Hematopoietic multipotent progenitor cell treated with erythropoietin and hydrocortisone succinate and interleukin-3 and kit ligand, for 17 days (in vitro differentiated cells): ENCODE measurements at regions not wholly inside any gene's neighbourhood (a gene's known extent, or its start where the extent isn't known, plus 50 kb on each side); places are given as distances from the start of the nearest gene placed in this dataset.

Source experiments
- DNase-seq: peaks from one replicate; pipeline ENCODE4 v3.0.0-alpha.2; 2015; ENCODE audit warnings: low spot score

DNA sequence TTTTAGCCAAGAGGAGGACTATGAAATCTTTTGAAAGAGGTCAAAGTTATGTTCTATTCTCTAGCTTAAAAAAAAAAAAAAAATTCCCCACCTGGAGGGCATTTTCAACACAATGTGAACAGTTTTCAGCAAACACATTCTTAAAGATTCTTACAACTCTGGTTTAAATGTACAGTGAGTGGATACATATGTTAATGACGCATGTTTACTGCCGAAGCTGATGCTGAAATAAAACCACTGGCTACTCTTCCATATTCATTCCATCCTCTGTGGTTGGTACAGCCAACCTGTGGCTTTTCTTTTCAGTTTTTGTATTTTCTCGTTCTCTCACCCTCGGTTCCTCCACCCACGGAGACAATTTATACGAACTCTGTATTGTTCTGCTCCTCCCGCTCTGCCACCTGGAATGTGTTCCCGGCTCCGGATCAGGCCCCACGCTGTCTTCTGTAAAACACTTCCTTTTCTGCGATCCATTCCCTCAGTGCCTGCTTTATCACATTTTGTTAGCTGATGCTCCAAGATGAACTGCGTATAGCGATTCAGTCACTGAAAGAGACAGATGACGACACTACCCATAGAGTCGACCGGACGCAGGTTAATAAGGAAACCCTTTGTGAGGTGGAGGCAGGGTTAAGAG lies 466.4 kb upstream of the ARGLU1 start:
- no peak for DNase-seq

DNA sequence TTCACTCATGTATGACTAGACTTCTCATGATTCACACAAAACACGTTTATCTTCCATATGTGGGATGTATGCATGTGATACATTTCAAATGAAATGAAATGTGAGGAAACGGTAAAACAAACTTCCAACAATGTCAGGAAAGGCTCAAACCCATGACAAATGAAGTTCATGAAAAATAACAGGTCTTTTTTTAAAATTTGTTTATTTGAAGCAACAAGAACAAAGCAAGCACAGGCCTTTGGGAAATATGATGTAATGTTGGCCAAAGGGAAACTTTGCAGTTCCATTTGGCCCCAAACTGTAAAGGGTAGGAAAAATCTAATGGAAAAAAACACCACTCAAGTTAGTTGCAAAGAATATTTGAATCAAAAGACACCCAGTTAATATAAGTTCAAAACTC lies 463.8 kb upstream of the ARGLU1 start:
- no peak for DNase-seq

DNA sequence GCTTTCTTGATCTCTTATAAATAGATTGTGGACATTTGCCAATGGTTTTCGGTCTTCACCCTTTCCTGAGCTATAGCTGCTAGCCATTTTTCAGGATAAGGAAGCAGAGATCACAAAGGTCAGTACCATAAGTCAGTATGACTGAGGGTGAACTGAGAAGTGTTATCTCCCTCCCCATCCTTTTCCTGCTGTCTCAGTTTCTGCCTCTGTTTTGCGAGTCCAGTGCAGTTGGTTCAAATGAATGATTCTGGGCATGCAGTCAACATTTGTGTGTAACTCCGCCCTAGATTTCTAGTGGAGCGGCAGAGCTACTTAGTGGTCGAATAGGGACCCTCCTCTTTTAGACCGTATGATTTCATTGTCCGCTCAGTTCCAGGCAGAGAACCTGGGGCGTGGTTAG lies 460.8 kb upstream of the ARGLU1 start:
- DNase-seq: no peak

DNA sequence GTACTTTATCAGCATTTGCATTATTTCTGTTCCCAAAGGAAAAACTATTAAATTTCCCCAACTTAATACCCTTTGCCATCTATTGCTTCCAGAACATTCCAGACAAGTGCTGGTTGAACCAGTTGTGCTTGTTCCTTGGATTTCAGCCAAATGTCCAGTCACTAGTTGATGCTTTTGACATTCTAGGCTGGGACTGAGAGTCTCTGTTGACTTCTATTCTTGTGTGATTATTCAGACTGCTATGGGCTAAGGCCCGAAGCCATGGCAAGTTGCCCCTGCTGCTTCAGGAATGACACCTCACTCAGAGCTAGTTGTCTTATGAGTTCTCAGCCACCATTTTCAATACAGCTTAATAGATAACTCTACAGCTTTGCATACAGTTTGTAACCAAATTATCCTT lies 458.1 kb upstream of the ARGLU1 start:
- DNase-seq: no peak

DNA sequence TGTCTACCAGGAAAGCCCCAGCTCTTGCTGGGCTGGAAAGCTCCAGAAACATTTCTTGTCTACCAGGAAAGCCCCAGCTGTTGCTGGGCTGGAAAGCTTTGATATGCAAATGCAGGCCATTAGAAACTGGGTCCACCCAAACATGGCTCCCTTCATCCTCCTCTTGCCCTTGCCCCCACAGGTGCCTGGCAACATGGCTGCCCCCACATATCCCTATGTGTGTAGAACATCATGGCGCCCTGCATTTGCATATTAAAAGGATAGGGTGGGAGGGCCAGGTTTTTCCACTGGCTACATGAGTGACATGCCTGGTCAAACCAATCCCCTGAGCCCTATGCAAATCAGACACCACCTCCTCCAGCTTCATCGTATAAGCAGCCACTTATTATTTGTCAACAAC lies 455.4 kb upstream of the ARGLU1 start:
- DNase-seq: no peak

DNA sequence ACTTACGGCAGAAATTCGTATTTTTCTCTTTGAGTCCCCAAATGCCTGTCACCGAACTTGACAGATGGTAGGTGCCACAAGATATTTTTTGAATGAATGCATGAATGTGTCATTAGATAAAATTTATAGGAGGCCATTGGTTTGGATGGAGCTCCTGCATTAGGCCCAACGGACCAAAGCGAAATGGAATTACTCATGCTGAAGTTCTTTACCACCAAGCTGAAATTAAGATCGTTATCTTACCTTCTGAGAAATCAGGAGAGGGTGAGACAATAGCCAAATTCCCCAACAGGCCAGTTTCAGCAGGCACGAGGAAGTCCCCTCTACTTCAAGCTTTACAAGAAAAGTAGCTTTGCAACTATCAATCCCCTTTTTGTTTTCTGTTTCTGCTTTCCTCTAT lies 452.5 kb upstream of the ARGLU1 start:
- DNase-seq: no peak

DNA sequence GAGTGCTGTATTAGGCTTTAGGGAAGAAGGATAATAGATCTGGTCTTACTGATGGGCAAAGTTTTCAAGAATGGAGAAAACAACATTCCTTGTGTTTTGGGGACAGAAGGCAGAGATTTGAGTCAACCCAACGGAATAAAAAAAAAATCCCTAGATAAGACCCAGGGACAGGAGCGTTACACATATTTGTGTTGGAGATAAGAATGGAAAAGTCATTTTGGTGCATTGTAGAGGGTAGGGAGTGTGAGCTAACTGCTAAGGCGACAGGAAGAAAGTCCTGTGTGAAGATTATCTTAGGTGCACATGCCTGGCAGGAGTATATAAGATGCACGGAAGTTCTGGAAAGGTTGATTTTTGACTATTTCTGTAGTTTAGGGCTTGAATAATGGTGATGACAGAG lies 450.3 kb upstream of the ARGLU1 start:
- DNase-seq: no peak

DNA sequence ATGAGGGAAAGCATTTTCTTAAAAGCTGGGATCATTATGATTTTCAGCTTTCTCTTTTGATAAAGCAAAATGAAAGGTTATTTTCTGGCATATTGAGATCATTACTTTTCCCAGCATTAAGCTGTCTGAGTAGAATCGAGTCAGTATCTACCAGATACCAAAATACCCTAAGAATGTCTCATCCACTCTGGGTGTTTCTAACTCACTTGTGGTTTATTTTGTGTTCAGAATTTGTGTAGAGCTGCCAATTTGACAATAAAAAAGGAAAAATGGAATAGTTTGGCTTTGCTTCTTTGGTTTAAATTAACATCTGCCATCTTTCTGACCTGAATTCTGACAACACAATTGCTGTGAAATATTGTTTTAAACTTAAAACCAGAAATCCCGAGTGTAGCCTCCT lies 438.7 kb upstream of the ARGLU1 start:
- DNase-seq: no peak

DNA sequence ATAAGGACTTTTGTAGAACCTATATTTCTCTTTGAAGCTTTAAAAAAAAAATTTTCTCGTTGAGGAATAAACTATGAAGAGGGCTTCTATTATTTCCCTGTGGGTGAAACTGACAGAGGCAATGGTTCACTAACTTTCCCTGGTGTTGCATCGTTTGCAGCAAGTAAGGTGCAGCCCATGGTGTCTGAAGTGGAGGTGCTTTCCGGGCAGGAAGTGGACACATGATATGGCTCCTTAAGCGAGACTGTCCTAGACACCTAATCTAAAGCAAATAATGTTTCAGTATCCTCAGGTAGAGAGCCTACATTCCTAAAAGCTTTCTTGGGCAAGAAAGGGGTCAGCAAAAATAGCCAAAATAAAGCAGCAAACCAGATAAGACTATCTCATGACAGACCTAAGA lies 437.6 kb upstream of the ARGLU1 start:
- no peak for DNase-seq

DNA sequence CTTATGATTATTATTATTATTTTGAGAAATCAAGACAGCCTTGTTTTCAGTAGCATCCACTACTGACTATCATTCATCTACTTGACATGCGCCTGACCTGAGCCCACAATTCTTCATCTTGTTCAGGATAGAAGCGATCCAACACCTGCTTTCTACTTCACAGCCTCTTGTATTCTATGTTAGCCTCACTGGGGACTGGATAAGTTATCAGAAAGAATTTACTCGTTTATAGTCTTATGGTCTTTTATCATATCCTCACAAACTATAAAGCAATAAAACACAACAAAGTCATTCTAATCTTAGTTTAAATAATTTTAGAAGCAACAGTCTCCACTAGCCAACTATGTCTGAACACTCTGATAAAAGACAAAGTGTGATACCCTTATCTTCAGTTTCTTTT lies 436.0 kb upstream of the ARGLU1 start:
- no peak for DNase-seq

DNA sequence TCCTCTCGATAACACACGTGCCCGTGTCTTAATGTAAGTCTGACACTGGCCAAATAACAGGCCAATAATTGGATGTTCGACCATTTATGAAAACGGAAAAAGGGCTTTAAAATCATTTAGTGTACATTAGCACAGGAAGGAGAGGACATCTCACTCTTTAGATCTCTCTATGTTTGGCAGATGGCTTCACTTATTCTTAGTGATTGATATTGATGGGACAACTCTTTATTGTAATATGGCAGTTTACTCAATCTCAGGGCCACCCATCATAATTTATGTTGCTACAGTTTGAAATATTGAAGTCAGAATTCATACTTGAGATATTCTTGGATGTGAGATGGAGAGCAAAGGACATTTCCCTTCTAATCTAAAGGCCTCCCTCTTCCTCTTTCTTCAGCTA lies 430.7 kb upstream of the ARGLU1 start:
- no peak for DNase-seq

DNA sequence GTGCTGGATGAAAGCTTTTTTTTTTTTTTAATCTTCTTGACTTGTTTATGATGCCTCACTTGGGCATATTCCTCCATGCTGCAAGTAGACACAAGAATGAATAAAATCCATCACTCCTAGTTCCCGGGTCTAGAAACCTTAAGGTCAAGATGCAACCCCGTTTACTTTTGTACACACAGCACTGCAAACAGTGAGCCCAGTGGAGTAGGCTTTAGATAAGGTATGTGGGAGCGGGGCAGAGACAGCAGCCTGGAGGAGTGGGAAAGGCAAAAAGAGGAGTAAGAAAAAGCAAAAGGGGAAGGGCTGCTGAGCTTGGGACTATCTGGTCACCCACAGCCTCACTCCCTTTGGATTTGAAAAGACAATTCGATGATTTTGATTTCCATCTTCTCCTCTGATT lies 429.8 kb upstream of the ARGLU1 start:
- DNase-seq: no peak

DNA sequence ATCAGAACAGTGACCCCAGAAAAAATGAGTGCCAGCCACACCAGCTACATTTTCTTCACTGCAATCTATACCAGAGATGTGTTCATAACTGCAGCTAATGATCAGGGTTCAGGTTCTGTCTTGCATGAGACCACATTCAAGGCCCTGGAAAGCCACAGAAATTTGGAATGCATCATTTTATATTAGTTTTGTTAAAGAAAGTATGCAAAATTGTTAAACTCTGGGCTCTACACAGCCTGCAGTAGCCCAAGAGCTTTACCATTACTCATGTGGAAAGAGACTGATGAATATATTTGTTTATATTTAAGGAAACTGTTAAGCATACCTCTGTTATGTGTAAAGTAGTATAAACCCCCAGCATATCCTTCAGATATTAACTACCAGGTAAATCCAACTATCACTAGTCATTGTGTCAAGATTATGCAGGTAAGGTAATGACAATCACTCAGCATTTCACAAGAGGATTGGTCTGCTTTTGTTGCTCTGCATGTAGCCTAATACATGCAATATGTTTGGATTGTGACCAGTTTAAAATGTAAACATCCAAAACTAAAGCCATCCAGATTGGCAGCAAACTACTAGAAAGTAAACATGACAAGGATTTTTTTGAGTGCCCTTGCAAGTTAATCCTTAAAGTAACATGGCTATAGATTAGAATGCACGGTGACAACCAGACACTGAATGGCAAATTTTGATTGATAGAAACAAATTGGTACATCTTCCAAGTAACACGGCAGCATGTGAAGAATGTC lies 429.1 kb upstream of the ARGLU1 start:
- DNase-seq: no peak

DNA sequence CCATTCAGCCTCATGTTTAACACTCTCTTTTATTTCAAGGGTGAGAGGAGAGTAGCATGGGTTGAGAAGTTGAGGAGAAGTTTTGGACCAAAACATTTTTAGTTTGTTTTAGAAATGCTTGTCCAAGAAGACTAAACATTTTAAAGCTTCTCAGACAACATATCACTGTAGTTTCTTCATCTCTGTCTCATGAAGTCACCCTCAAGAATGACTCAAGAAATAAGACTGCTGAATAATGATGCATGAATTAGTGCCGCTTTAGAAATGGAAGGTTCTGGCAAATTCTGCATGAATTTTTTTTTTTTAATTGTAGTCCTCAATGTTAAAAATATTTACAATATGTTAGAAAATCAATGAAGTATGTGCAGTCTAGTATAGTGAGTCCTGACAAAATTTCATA lies 422.7 kb upstream of the ARGLU1 start:
- DNase-seq: no peak

DNA sequence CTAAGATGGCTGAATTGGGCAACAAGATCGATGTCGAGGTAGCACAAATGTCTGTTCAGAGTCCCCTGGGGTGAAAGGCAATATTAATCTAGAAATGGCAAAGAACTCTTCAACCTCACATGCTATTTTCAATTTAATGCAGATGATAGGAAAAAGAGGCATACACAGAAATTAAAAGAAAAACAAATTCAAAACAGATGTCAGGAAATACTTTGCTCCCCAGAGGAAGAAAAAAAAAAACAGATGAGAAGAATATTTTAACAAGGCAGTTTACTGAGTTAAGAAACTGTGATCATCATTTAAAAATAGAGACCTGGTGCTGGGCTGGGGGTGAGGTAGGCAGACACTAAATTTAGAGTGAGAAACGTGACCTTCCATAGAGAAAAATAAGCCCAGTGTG lies 421.9 kb upstream of the ARGLU1 start:
- DNase-seq: no peak

DNA sequence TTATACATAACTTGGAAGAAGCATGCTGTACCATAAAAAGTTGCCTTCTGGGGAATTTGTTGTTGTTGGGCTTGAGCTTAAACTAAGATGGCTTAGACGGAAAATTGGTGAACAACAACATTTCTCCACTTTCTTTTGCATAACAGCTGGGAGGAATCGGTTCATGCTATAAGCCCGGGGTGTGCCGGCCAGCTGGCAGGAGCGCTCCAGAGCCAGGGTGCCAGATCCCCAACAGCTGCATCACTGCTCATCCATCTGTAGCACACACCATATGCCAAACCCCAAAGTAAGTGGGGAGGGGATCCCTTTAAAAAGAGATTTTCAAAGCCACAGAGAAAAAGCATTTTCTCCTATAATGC lies 419.5 kb upstream of the ARGLU1 start:
- no peak for DNase-seq

DNA sequence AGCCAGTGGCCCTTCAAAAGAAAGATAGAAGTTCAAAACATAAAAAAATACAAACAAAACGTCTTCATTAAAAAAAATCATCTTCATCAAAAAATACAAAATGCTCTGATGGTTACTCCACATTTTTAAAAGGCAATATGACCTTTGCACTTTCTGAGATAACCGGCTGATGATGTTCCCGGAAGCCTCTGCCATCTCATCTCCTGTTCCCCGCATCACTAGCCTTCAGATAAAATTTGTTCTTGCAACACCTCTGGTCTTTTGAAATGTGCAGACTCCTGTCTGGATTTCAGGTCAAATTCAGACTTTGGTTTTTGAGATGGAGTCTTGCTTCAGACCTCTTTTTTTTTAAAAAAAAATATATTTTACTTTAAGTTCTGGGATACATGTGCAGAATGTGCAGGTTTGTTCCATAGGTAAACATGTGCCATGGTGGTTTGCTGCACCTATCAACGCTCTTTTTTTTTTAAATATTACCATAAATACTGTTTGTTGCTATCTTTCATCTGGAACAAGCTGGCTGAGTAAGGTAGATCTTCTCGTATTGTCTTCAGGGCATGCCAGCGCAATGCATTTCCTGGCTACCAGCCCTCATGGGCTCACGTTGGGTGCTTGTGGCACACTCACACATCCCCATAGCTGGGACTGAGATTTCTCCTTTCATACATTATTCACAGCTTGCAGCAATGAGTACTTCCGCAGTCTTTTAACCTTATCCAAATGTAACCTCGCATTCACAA lies 418.9 kb upstream of the ARGLU1 start:
- DNase-seq: no peak

DNA sequence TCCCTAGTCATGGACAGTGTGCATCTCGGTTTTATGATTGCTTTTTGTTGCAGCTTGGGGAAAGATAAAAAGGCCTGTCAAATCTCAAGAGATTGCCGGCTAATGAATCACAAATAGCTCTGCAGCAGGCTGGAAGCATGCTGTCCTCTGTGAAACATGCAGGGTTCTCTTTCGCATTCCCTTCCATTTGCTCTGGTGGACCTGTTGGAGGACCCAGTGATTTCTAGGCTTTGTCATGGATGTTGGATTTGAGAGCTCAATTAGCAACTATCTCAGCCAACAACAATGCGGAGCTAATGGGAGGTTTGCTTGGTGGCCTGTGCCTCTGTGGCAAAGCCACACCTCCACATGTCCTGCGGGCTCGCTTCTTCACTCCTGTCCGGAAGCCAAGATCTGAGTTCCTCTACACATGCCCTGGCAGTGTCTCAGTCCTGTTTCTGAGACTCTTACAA lies 418.1 kb upstream of the ARGLU1 start:
- no peak for DNase-seq

DNA sequence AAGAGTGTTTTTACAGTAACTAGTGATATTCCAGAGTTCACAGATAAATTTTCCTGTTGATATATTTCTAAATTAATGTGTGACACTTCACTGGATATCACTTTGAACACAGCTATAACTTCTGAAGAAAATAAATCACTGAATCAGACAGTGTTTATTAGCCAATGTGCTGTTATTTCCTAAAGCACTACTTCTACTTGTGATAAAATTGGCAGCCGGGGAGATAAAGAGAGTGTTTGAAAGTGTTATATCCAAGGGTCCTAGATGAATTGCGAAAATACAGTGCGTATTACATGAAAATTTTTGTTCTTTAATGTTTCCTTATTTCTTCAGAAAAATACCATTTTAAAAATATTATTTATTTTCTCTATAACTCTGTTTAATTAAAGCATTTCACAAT lies 417.5 kb upstream of the ARGLU1 start:
- no peak for DNase-seq

DNA sequence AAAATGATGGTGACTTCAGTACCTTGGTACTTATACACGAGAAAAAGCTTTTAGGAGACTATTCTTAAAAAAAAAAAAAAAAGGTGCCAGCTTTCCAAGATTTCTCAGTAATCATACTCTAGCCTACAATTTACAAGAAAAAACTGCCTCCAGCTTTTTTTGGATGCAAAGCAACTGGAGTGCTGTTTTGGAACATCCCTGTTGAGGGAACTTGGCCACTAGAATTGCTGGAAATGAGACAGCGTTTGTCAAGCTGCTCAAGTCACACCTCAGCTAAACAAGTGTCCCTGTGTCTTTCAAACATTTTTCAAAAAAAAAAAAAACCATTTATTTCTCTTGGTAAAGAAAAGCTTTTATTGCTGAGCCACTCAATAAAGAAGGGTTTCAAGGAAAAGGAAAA lies 413.1 kb upstream of the ARGLU1 start:
- DNase-seq: no peak

DNA sequence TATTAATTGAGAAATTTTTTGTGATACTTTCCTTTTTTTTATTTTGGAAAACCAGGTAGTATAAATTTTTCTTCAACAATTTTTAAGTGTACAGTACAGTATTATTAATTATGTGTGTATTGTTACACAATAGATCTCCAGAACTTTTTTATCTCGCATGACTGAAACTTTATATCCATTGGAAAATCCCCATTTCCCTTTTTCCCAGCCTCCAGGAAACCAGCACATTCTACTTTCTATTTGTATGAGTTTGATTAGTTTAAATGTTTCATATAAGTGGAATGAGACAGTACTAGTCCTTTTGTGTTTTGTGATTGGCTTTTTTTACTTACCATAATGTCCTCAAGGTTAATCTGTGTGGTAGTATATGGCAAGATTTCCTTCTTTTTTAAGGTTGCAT lies 399.5 kb upstream of the ARGLU1 start:
- no peak for DNase-seq

DNA sequence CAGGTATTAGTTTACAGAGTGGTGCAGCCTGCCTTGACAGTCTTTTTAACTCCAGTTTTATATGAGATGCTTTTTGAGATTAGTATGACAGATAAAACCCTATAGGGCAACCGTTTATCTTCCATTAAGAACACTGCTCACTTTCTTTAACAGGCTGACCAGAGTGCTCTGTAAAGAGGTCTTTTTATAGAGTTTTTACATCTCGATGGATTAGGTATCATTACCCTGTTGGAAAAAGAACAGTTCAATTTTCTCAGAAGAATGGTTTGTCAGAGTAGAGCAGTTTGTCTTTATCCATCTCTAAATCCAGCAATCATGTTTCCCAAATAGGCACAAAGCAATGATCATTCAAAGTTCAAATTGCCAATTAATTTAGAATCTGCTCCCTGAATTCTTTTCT lies 395.2 kb upstream of the ARGLU1 start:
- no peak for DNase-seq

DNA sequence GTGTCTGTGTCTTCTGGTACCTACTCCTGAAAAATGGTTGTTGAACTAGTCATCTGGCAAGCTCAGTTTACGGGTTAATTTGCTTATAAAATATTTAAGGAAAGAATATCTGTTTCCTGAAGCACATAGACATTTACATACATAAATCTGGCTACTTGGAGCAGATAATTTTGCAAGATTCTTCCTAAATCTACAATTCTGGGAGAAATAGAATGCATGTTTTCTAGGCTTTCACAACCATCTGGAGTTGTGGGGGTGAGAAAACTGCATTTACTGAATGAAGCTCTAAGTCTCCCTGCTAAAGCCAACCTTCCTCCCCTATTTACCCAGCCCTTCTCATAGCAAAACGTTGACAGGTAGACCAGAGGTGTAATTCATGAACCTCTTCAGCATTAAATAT lies 393.7 kb upstream of the ARGLU1 start:
- no peak for DNase-seq

DNA sequence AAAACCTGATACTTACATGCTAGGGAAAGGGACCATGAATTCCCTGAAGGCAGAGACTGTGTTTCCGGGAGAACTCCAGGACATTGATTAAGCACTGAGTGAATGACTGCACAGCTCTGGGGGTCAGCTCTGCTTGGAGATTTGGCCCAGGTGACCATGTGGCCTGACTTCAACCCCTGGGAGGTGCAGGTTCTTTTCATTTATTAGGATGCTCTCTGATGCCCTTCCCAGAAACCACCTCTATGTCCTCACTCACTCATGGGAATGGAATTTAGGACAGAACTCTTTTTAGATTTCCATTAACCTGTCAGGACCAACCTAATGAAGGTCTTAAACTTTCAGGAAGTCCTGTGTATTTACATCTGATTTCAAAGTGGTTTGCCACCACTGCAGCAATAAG lies 393.3 kb upstream of the ARGLU1 start:
- no peak for DNase-seq
